ENCODE measurements at regions not wholly inside any gene's neighbourhood (a gene's known extent, or its start where the extent isn't known, plus 50 kb on each side); places are given as distances from the start of the nearest gene placed in this dataset.

DNA sequence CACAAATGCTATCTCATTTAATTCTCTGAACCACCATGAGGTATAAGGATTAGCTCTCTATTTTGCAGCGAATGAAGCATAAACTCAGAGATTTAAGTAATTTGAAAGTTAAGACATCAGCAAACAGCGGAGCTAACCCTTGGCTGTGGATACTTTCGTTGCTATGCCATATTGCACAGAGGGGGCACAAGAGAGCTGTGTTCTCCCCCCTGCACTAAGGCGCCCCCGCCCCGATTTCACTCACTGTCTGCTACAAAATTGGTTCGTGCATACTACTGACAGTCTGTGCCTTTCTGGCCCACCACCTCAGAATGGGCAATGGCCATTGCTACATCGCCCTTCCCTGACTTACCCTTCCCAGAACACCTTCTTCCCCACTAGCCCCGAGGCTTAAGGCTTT lies 105.7 kb upstream of the OBI1 start:
- intact Hi-C loops (cut with micrococcal nuclease), result no loop called here
- H3K9me3 Mint-ChIP-seq (ENCODE audit: insufficient read depth), result no peaks in the 10 kb centered on the region
- H3K4me3 ChIP-seq (ENCODE audit: control extremely low read depth in 1 of 5, extremely low read depth in 1 of 5, insufficient read depth in 1 of 5, low read depth in 2 of 5, low read length in 4 of 5), result no peak overlapping the region
- DNase-seq (no peak), ATAC-seq (ENCODE audit: low read depth) (no peak)
- POLR2A ChIA-PET, result no interaction called here
- TF ChIP-seq, protein P1, sequence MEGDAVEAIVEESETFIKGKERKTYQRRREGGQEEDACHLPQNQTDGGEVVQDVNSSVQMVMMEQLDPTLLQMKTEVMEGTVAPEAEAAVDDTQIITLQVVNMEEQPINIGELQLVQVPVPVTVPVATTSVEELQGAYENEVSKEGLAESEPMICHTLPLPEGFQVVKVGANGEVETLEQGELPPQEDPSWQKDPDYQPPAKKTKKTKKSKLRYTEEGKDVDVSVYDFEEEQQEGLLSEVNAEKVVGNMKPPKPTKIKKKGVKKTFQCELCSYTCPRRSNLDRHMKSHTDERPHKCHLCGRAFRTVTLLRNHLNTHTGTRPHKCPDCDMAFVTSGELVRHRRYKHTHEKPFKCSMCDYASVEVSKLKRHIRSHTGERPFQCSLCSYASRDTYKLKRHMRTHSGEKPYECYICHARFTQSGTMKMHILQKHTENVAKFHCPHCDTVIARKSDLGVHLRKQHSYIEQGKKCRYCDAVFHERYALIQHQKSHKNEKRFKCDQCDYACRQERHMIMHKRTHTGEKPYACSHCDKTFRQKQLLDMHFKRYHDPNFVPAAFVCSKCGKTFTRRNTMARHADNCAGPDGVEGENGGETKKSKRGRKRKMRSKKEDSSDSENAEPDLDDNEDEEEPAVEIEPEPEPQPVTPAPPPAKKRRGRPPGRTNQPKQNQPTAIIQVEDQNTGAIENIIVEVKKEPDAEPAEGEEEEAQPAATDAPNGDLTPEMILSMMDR (IDR thresholded peaks at IDR 0.05), result no peak
- no peak for TF ChIP-seq EZH2 (IDR thresholded peaks at IDR 0.05; ENCODE audit: borderline replicate concordance, insufficient read depth, low read depth, low read length, poor library complexity, severe bottlenecking)
- H3K27ac ChIP-seq (ENCODE audit: low read length in 2 of 2), result no peak overlapping the region
- no peaks in the 10 kb centered on the region for H3K9me3 ChIP-seq (ENCODE audit: control extremely low read depth in 1 of 3, control insufficient read depth in 2 of 3, insufficient read depth in 1 of 3, low read length in 2 of 3)
- H3K36me3 ChIP-seq (replicated peaks in 1 of 2; ENCODE audit: control extremely low read depth in 1 of 2, control insufficient read depth in 1 of 2, extremely low read depth in 1 of 2, insufficient read depth in 2 of 2, low read length in 1 of 2), result no peaks in the 10 kb centered on the region
- no peak overlapping the region for H2AFZ ChIP-seq (ENCODE audit: insufficient read depth, low read depth, low read length, poor library complexity, severe bottlenecking)
- peaks cover 17% of the 10 kb centered on the region for H3K27me3 Mint-ChIP-seq
- H4K20me1 ChIP-seq (ENCODE audit: control insufficient read depth, insufficient read depth, low read length, poor library complexity, severe bottlenecking), result no peaks in the 10 kb centered on the region
- no peaks in the 10 kb centered on the region for H3K4me1 Mint-ChIP-seq
- H3K9ac ChIP-seq (ENCODE audit: low read length), result no peak overlapping the region
- H3K4me3 Mint-ChIP-seq, result no peak overlapping the region
- no peaks in the 10 kb centered on the region for H3K79me2 ChIP-seq (ENCODE audit: control insufficient read depth, insufficient read depth, low read length)
- no peaks in the 10 kb centered on the region for H3K27me3 ChIP-seq (replicated peaks in 1 of 4; ENCODE audit: control extremely low read depth in 1 of 4, control insufficient read depth in 3 of 4, insufficient read depth in 4 of 4, low read length in 3 of 4)
- CTCF ChIA-PET, result no interaction called here
- no peaks in the 10 kb centered on the region for H3K4me1 ChIP-seq (ENCODE audit: control insufficient read depth in 2 of 2, insufficient read depth in 2 of 2, low read length in 2 of 2)
- WGBS (ENCODE audit: insufficient coverage), result 85% methylated on average over 9 of the region's 9 CpGs
- no peak overlapping the region for H3K4me2 ChIP-seq (replicated peaks; ENCODE audit: low read depth, low read length, poor library complexity, severe bottlenecking)
- H3K27ac Mint-ChIP-seq, result no peak overlapping the region

DNA sequence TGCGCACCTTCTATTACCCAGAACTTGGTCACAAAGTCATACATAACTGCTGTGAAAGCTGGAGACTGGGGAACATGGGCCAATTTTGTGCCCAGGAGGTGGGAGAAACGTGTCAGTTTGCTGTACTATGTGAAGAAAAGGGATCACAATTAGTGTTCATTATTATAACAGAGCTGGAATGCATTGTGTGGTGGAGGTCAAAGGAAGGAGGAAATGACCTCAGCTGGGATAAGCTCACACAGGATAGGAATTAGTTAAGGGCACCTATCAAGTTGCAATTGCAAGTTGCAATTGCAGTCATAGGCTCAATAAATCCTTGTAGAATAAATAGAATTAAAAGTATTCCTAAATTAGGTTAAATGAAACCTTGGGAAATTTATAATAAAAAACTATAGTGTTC lies 103.9 kb upstream of the OBI1 start:
- Histone ChIP-seq H3K27ac (ENCODE audit: low read length in 2 of 2) (no peak overlapping the region), H3K36me3 (replicated peaks in 1 of 2; ENCODE audit: control extremely low read depth in 1 of 2, control insufficient read depth in 1 of 2, extremely low read depth in 1 of 2, insufficient read depth in 2 of 2, low read length in 1 of 2) (no peaks in the 10 kb centered on the region), H3K4me2 (replicated peaks; ENCODE audit: low read depth, low read length, poor library complexity, severe bottlenecking) (no peak overlapping the region), H4K20me1 (ENCODE audit: control insufficient read depth, insufficient read depth, low read length, poor library complexity, severe bottlenecking) (no peaks in the 10 kb centered on the region), H3K79me2 (ENCODE audit: control insufficient read depth, insufficient read depth, low read length) (no peaks in the 10 kb centered on the region), H3K4me3 (ENCODE audit: control extremely low read depth in 1 of 5, extremely low read depth in 1 of 5, insufficient read depth in 1 of 5, low read depth in 2 of 5, low read length in 4 of 5) (no peak overlapping the region), H2AFZ (ENCODE audit: insufficient read depth, low read depth, low read length, poor library complexity, severe bottlenecking) (no peak overlapping the region), H3K4me1 (ENCODE audit: control insufficient read depth in 2 of 2, insufficient read depth in 2 of 2, low read length in 2 of 2) (no peaks in the 10 kb centered on the region), H3K27me3 (replicated peaks in 1 of 4; ENCODE audit: control extremely low read depth in 1 of 4, control insufficient read depth in 3 of 4, insufficient read depth in 4 of 4, low read length in 3 of 4) (peaks cover 0 to 1% (median 0%) of the 10 kb centered on the region in 4 experiments), H3K9me3 (ENCODE audit: control extremely low read depth in 1 of 3, control insufficient read depth in 2 of 3, insufficient read depth in 1 of 3, low read length in 2 of 3) (no peaks in the 10 kb centered on the region), H3K9ac (ENCODE audit: low read length) (no peak overlapping the region)
- intact Hi-C loops (cut with micrococcal nuclease), result no loop called here
- no peak for DNase-seq
- Mint-ChIP-seq H3K27me3 (peaks cover 12% of the 10 kb centered on the region), H3K9me3 (ENCODE audit: insufficient read depth) (no peaks in the 10 kb centered on the region), H3K4me1 (no peaks in the 10 kb centered on the region), H3K27ac (no peak overlapping the region), H3K4me3 (no peak overlapping the region)
- POLR2A ChIA-PET, result no interaction called here
- ATAC-seq (ENCODE audit: low read depth), result no peak
- 50% methylated on average over 1 of the region's 2 CpGs for WGBS (ENCODE audit: insufficient coverage)
- TF ChIP-seq, protein P1 (IDR thresholded peaks at IDR 0.05), result no peak
- no peak for TF ChIP-seq EZH2 (IDR thresholded peaks at IDR 0.05; ENCODE audit: borderline replicate concordance, insufficient read depth, low read depth, low read length, poor library complexity, severe bottlenecking)
- CTCF ChIA-PET, result no interaction called here
